GM19328 (cell line): ENCODE measurements at regions not wholly inside any gene's neighbourhood (a gene's known extent, or its start where the extent isn't known, plus 50 kb on each side); places are given as distances from the start of the nearest gene placed in this dataset.
"Not testable (repeated sequence)": the region's sequence is repeated elsewhere in the genome, so short reads cannot be mapped to it uniquely, and the experiment has no call there.

ENCODE experiments used
- ATAC-seq: cut with Tn5 transposase; IDR thresholded peaks from one replicate; pipeline ENCODE4 v1.9.1; 2021; ENCODE audit warnings: mild to moderate bottlenecking, moderate library complexity; ENCODE audit not compliant: unreplicated experiment

GRCh38 chr4:26233350-26233749 lies 87.5 kb upstream of the RBPJ start:
- no peak for ATAC-seq

GRCh38 chr4:26235500-26235899 lies 85.3 kb upstream of the RBPJ start:
- ATAC-seq = no peak

- no peak for ATAC-seq
These were observed 82.9 kb upstream of the RBPJ start for GRCh38 chr4:26237916-26238315.

GRCh38 chr4:26238426-26238777 lies 82.4 kb upstream of the RBPJ start:
- no peak for ATAC-seq

- ATAC-seq = no peak
These were observed 81.8 kb upstream of the RBPJ start for GRCh38 chr4:26238778-26239679.

- no peak for ATAC-seq
These were observed 81.0 kb upstream of the RBPJ start for GRCh38 chr4:26239801-26240200.

GRCh38 chr4:26241179-26241578 lies 79.6 kb upstream of the RBPJ start:
- no peak for ATAC-seq

GRCh38 chr4:26242451-26242850 lies 78.4 kb upstream of the RBPJ start:
- no peak for ATAC-seq

GRCh38 chr4:26244138-26244537 lies 76.7 kb upstream of the RBPJ start:
- not testable (repeated sequence) for ATAC-seq

GRCh38 chr4:26248647-26249046 lies 72.2 kb upstream of the RBPJ start:
- no peak for ATAC-seq

- no peak for ATAC-seq
These were observed 68.3 kb upstream of the RBPJ start for GRCh38 chr4:26252349-26253025.

- ATAC-seq = no peak
These were observed 66.8 kb upstream of the RBPJ start for GRCh38 chr4:26253968-26254367.

- no peak for ATAC-seq
These were observed 64.8 kb upstream of the RBPJ start for GRCh38 chr4:26255989-26256388.

- ATAC-seq = not testable (repeated sequence)
These were observed 63.4 kb upstream of the RBPJ start for GRCh38 chr4:26257444-26257843.

GRCh38 chr4:26257850-26258249 lies 63.0 kb upstream of the RBPJ start:
- ATAC-seq = no peak

- no peak for ATAC-seq
These were observed 60.2 kb upstream of the RBPJ start for GRCh38 chr4:26260571-26260970.

- ATAC-seq = no peak
These were observed 59.4 kb upstream of the RBPJ start for GRCh38 chr4:26261405-26261804.

GRCh38 chr4:26263165-26263564 lies 57.6 kb upstream of the RBPJ start:
- no peak for ATAC-seq

GRCh38 chr4:26264109-26264508 lies 56.7 kb upstream of the RBPJ start:
- no peak for ATAC-seq

GRCh38 chr4:26267087-26267486 lies 53.7 kb upstream of the RBPJ start:
- no peak for ATAC-seq

- ATAC-seq = no peak
These were observed 52.6 kb upstream of the RBPJ start for GRCh38 chr4:26268246-26268645.

GRCh38 chr4:26269038-26269437 lies 51.8 kb upstream of the RBPJ start:
- ATAC-seq = no peak
